Smooth muscle cell (in vitro differentiated cells): ENCODE measurements at regions not wholly inside any gene's neighbourhood (a gene's known extent, or its start where the extent isn't known, plus 50 kb on each side); places are given as distances from the start of the nearest gene placed in this dataset.
"Not testable (repeated sequence)": the region's sequence is repeated elsewhere in the genome, so short reads cannot be mapped to it uniquely, and the experiment has no call there.

Experiments used
- DNase-seq: peaks from one replicate; lab custom pipeline; 2025; ENCODE audit not compliant: unreplicated experiment; lab: John Stamatoyannopoulos, UW
- H2AFZ ChIP-seq: fragments of 200-600 bp; sonication (generic); 2 replicates; pipeline ENCODE4 v1.6.0; 2016; ENCODE audit warnings: antibody characterized with exemption, low read depth, mild to moderate bottlenecking
- H3F3A ChIP-seq: fragments of 200-600 bp; sonication (generic); 2 replicates; pipeline ENCODE4 v1.6.0; 2017; ENCODE audit warnings: antibody characterized with exemption, low read depth
- H3K27ac ChIP-seq: fragments of 200-600 bp; sonication (generic); 2 replicates; pipeline ENCODE4 v1.5.1; 2016; ENCODE audit warnings: low read depth, mild to moderate bottlenecking
- H3K27me3 ChIP-seq: fragments of 200-600 bp; sonication (generic); 2 replicates; pipeline ENCODE4 v1.6.1; 2016; ENCODE audit warnings: low read depth, mild to moderate bottlenecking
- H3K36me3 ChIP-seq: fragments of 200-600 bp; sonication (generic); 2 replicates; pipeline ENCODE4 v1.5.1; 2016; ENCODE audit warnings: low read depth
- H3K4me1 ChIP-seq: fragments of 200-600 bp; sonication (generic); 2 replicates; pipeline ENCODE4 v1.5.1; 2016; ENCODE audit warnings: low read depth
- H3K4me2 ChIP-seq: fragments of 200-600 bp; sonication (generic); 2 replicates; pipeline ENCODE4 v1.6.0; 2016; ENCODE audit warnings: mild to moderate bottlenecking
- H3K4me3 ChIP-seq: fragments of 200-600 bp; sonication (generic); 2 replicates; pipeline ENCODE4 v1.5.1; 2016; ENCODE audit warnings: mild to moderate bottlenecking
- H3K79me2 ChIP-seq: fragments of 200-600 bp; sonication (generic); 2 replicates; pipeline ENCODE4 v1.6.0; 2016; ENCODE audit warnings: low read depth, mild to moderate bottlenecking
- H3K9ac ChIP-seq: fragments of 200-600 bp; sonication (generic); 2 replicates; pipeline ENCODE4 v1.6.0; 2016; ENCODE audit warnings: low read depth
- H3K9me3 ChIP-seq: fragments of 200-600 bp; sonication (generic); replicated peaks from 2 replicates; pipeline ENCODE4 v1.5.1; 2016; ENCODE audit warnings: low read depth
- H4K20me1 ChIP-seq: fragments of 200-600 bp; sonication (generic); 2 replicates; pipeline ENCODE4 v1.6.0; 2016; ENCODE audit warnings: low read depth
- WGBS: methylation state at CpG from one replicate; pipeline ENCODE4 v1.1.7; 2016; ENCODE audit warnings: low lambda C conversion rate; 5-methylcytosine and 5-hydroxymethylcytosine counted together
- TF ChIP-seq, protein P1 (sequence below): fragments of 200-600 bp; sonication (generic); IDR thresholded peaks from 2 replicates; pipeline ENCODE4 v1.5.1; 2017; ENCODE audit warnings: borderline replicate concordance, mild to moderate bottlenecking, antibody characterized with exemption; ENCODE audit not compliant: insufficient read depth, poor library complexity, severe bottlenecking

DNA sequence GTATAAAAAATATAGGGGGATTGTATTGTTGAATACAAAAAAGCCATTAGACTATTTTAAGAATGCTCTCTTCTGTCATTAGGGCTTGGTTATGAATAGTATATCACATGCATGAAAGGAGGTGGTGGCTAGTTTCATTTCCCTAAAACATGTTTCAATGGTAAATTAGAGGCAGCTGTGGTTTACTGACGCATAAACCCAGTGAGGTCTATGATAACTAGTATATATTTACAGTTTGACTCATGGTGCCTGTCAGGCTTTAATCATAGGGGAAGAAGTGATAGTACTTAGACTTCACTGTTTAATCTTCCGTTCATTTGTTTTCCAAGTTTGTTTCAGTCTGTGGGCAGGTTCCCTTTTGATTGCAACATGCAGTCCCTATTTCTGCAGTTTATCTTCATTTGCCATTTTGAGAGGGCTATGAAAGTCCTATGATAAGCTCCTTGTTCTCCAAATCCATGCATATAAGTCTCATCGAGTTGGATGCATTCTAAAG, 55.1 kb upstream of the MAP4K3 start:
- Histone ChIP-seq H3K36me3 (no peaks in the 10 kb centered on the region), H3K4me2 (peak overlapping the region; percentile 69), H3F3A (peaks cover 11% of the 10 kb centered on the region), H3K27ac (peak overlapping the region; percentile 84), H3K9ac (peak overlapping the region; percentile 1), H3K9me3 (no peaks in the 10 kb centered on the region), H4K20me1 (no peaks in the 10 kb centered on the region), H3K4me3 (no peak overlapping the region), H3K79me2 (no peaks in the 10 kb centered on the region), H2AFZ (no peak overlapping the region), H3K27me3 (no peaks in the 10 kb centered on the region), H3K4me1 (peaks cover 24% of the 10 kb centered on the region)
- DNase-seq = no peak
- WGBS = 12% methylated on average over 3 of the region's 3 CpGs
- TF ChIP-seq, protein P1, sequence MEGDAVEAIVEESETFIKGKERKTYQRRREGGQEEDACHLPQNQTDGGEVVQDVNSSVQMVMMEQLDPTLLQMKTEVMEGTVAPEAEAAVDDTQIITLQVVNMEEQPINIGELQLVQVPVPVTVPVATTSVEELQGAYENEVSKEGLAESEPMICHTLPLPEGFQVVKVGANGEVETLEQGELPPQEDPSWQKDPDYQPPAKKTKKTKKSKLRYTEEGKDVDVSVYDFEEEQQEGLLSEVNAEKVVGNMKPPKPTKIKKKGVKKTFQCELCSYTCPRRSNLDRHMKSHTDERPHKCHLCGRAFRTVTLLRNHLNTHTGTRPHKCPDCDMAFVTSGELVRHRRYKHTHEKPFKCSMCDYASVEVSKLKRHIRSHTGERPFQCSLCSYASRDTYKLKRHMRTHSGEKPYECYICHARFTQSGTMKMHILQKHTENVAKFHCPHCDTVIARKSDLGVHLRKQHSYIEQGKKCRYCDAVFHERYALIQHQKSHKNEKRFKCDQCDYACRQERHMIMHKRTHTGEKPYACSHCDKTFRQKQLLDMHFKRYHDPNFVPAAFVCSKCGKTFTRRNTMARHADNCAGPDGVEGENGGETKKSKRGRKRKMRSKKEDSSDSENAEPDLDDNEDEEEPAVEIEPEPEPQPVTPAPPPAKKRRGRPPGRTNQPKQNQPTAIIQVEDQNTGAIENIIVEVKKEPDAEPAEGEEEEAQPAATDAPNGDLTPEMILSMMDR = no peak

DNA sequence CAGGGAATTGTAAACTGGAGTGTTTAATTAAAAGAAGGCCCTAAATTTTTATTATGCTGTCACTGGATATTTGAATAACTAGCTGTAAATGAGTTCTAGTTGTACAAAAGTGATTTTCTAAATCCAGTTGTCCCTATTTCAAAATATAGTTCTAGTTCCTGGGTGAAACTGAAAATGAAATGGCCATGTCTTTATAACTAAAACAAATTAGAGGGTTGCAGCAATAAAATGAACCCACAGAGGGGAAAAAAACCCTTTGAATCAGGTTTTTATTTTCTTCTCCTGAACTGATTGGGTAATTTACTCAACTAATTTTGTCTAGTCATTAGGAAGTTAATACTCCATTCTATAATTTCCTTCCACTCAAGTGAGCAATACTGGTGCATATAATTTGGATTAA, 55.6 kb upstream of the MAP4K3 start:
- peak overlapping the region; percentile 84 for H3K27ac ChIP-seq
- H3F3A ChIP-seq = peaks cover 13% of the 10 kb centered on the region
- H3K36me3 ChIP-seq = no peaks in the 10 kb centered on the region
- TF ChIP-seq, protein P1 = no peak
- no peaks in the 10 kb centered on the region for H3K79me2 ChIP-seq
- H3K27me3 ChIP-seq = no peaks in the 10 kb centered on the region
- peaks cover 19% of the 10 kb centered on the region for H3K4me1 ChIP-seq
- no peak for DNase-seq
- no peak overlapping the region for H3K4me3 ChIP-seq
- no peak overlapping the region for H2AFZ ChIP-seq
- no peaks in the 10 kb centered on the region for H4K20me1 ChIP-seq
- H3K9me3 ChIP-seq = no peaks in the 10 kb centered on the region
- peak overlapping the region; percentile 69 for H3K4me2 ChIP-seq
- peak overlapping the region; percentile 1 for H3K9ac ChIP-seq

DNA sequence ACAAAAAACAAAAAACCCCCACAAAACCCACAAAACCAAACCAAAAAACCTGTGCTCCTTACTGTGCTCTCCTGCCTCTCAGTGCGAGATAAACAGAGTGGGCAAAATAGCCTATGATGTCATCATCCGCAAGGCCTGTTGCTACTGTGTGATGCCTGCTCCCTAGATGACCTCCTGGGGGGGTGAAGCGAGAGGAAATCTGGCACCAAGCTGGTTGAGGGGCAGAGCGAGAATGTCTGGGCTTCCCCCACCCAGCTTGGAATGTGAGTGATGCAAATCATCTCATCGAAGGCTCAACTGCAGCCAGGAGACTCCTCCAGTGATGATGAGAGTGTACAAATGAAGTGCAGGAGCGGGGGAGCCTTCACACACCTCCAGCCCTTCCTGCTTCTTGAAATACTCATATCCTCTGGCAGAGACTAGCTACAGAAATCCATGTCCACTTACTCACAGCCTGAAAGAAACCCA, 57.7 kb upstream of the MAP4K3 start:
- H2AFZ ChIP-seq = no peak overlapping the region
- no peaks in the 10 kb centered on the region for H4K20me1 ChIP-seq
- no peak overlapping the region for H3K4me3 ChIP-seq
- H3K27ac ChIP-seq = peak overlapping the region; percentile 63
- TF ChIP-seq, protein P1 = no peak
- H3K4me2 ChIP-seq = peak overlapping the region; percentile 58
- 11% methylated on average over 6 of the region's 6 CpGs for WGBS
- H3K79me2 ChIP-seq = no peaks in the 10 kb centered on the region
- H3K9ac ChIP-seq = no peak overlapping the region
- H3F3A ChIP-seq = peaks cover 13% of the 10 kb centered on the region
- no peaks in the 10 kb centered on the region for H3K9me3 ChIP-seq
- H3K36me3 ChIP-seq = no peaks in the 10 kb centered on the region
- no peak for DNase-seq
- H3K4me1 ChIP-seq = peaks cover 11% of the 10 kb centered on the region
- no peaks in the 10 kb centered on the region for H3K27me3 ChIP-seq

DNA sequence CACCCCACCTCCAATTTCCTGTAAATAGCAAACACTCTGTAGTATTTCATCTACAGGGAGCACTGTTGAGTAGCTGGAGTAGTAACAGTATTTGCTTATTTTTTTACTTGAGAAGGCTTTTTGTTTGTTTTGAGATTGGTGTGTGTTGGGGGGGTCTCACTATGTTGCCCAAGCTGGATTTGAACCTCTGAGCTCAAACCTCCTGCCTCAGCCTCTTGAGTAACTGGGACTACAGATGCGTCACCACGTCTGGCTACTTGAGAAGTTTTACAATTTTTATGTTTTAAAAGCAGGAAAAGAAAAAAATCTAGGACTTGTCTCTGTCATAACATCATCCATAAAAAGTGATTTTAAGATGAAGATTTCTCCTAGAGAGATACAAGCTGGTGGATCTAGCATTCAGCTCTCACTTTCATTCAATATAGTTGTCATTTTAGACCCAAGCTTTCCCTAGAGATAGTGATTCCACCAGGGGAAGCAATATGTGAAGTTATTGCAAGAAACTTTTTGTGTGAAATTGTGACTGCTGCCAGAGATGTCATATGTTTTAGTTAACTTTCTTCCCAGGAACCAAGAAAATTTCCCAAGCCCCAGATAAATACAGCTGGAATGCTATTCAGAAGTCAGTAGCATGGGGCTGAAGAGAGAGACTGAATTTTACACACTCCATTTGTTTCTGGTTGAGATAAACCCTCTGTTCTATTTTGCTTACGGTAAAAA, 60.2 kb upstream of the MAP4K3 start:
- H3K4me3 ChIP-seq = no peak overlapping the region
- no peak overlapping the region for H2AFZ ChIP-seq
- no peaks in the 10 kb centered on the region for H3K9me3 ChIP-seq
- peaks cover 15% of the 10 kb centered on the region for H3K4me1 ChIP-seq
- peak overlapping the region; percentile 66 for H3K27ac ChIP-seq
- no peaks in the 10 kb centered on the region for H3K36me3 ChIP-seq
- H3K4me2 ChIP-seq = peak overlapping the region; percentile 17
- WGBS = 44% methylated on average over 3 of the region's 3 CpGs
- H3K79me2 ChIP-seq = no peaks in the 10 kb centered on the region
- DNase-seq = no peak
- no peaks in the 10 kb centered on the region for H4K20me1 ChIP-seq
- H3F3A ChIP-seq = peaks cover 6% of the 10 kb centered on the region
- no peaks in the 10 kb centered on the region for H3K27me3 ChIP-seq
- no peak overlapping the region for H3K9ac ChIP-seq
- TF ChIP-seq, protein P1 = no peak

DNA sequence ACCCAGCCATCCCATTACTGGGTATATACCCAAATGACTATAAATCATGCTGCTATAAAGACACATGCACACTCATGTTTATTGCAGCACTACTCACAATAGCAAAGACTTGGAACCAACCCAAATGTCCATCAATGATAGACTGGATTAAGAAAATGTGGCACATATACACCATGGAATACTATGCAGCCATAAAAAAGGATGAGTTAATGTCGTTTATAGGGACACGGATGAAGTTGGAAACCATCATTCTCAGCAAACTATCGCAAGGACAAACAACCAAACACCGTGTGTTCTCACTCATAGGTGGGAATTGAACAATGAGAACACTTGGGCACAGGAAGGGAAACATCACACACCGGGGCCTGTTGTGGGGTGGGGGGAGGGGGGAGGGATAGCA, 61.1 kb upstream of the MAP4K3 start:
- 91% methylated on average over 4 of the region's 5 CpGs for WGBS
- not testable (repeated sequence) for H3K4me2 ChIP-seq, H3K9me3 ChIP-seq, H3K9ac ChIP-seq, H3K4me3 ChIP-seq, H2AFZ ChIP-seq, H4K20me1 ChIP-seq, H3K79me2 ChIP-seq, H3K36me3 ChIP-seq, DNase-seq, H3F3A ChIP-seq, H3K27me3 ChIP-seq, H3K27ac ChIP-seq
- peaks cover 10% of the 10 kb centered on the region for H3K4me1 ChIP-seq
